HepG2 (cell line): ENCODE measurements at regions not wholly inside any gene's neighbourhood (a gene's known extent, or its start where the extent isn't known, plus 50 kb on each side); places are given as distances from the start of the nearest gene placed in this dataset.

ENCODE experiments used
- CTCF ChIP-seq: sonication (generic); formaldehyde crosslinking; IDR thresholded peaks from 2 replicates; pipeline ENCODE4 v1.5.0; 2020; ENCODE audit warnings: mild to moderate bottlenecking, missing genetic modification reagents, moderate library complexity
- JUN ChIP-seq: sonication (generic); formaldehyde crosslinking; IDR thresholded peaks from 2 replicates; pipeline ENCODE4 v1.4.0; 2020; ENCODE audit warnings: mild to moderate bottlenecking, missing genetic modification reagents
- JUNB ChIP-seq: sonication (generic); formaldehyde crosslinking; IDR thresholded peaks from 2 replicates; pipeline ENCODE4 v1.8.0; 2022; ENCODE audit warnings: missing genetic modification reagents, mild to moderate bottlenecking, borderline replicate concordance
- PBX3 ChIP-seq: sonication (generic); formaldehyde crosslinking; IDR thresholded peaks from 2 replicates; pipeline ENCODE4 v1.8.1; 2023; ENCODE audit warnings: missing genetic modification reagents, inconsistent platforms, borderline replicate concordance
- PRDM4 ChIP-seq: sonication (generic); formaldehyde crosslinking; IDR thresholded peaks from 2 replicates; pipeline ENCODE4 v1.9.0; 2021; ENCODE audit warnings: missing genetic modification reagents, borderline replicate concordance
- PTBP1 ChIP-seq: fragments of 200-400 bp; formaldehyde crosslinking; IDR thresholded peaks from 2 replicates; pipeline ENCODE4 v1.6.1; 2018; ENCODE audit warnings: low read length, low read depth; ENCODE audit not compliant: poor library complexity, severe bottlenecking
- SRF ChIP-seq: IDR thresholded peaks from 2 replicates; pipeline ENCODE4 v1.6.1; 2011; ENCODE audit warnings: mild to moderate bottlenecking, low read depth, low read length, moderate library complexity
- U2AF1 ChIP-seq: fragments of 200-400 bp; formaldehyde crosslinking; optimal IDR thresholded peaks from 2 replicates; pipeline ENCODE3; 2017; ENCODE audit warnings: mild to moderate bottlenecking, low read depth, low read length
- ZNF619 ChIP-seq: sonication (generic); formaldehyde crosslinking; IDR thresholded peaks from 2 replicates; pipeline ENCODE4 v1.4.0; 2020; ENCODE audit warnings: mild to moderate bottlenecking, missing genetic modification reagents
- ZNF720 ChIP-seq: sonication (generic); formaldehyde crosslinking; IDR thresholded peaks from 2 replicates; pipeline ENCODE4 v1.4.0; 2020; ENCODE audit warnings: missing genetic modification reagents
- ZNF776 ChIP-seq: sonication (generic); formaldehyde crosslinking; IDR thresholded peaks from 2 replicates; pipeline ENCODE4 v1.4.0; 2020; ENCODE audit warnings: mild to moderate bottlenecking, missing genetic modification reagents
- ZSCAN20 ChIP-seq: sonication (generic); formaldehyde crosslinking; IDR thresholded peaks from 2 replicates; pipeline ENCODE4 v1.4.0; 2020; ENCODE audit warnings: missing genetic modification reagents, mild to moderate bottlenecking, borderline replicate concordance

- TF ChIP-seq CTCF = no peak
- no peak for TF ChIP-seq PRDM4 (CRISPR knock-in tag)
- no peak for TF ChIP-seq JUN (CRISPR knock-in tag)
- no peak for TF ChIP-seq ZSCAN20 (CRISPR knock-in tag)
- no peak for TF ChIP-seq PBX3 (CRISPR knock-in tag)
- TF ChIP-seq PTBP1 = no peak
- TF ChIP-seq ZNF619 = no peak
- no peak for TF ChIP-seq JUNB (CRISPR knock-in tag)
- no peak for TF ChIP-seq SRF
- no peak for TF ChIP-seq U2AF1
- TF ChIP-seq ZNF776 (CRISPR knock-in tag) = no peak
- no peak for TF ChIP-seq ZNF720 (CRISPR knock-in tag)
Measured at GRCh38 chr17:63102034-63102433, 136.0 kb downstream of the TANC2 start.
